ENCODE measurements at regions not wholly inside any gene's neighbourhood (a gene's known extent, or its start where the extent isn't known, plus 50 kb on each side); places are given as distances from the start of the nearest gene placed in this dataset.

DNA sequence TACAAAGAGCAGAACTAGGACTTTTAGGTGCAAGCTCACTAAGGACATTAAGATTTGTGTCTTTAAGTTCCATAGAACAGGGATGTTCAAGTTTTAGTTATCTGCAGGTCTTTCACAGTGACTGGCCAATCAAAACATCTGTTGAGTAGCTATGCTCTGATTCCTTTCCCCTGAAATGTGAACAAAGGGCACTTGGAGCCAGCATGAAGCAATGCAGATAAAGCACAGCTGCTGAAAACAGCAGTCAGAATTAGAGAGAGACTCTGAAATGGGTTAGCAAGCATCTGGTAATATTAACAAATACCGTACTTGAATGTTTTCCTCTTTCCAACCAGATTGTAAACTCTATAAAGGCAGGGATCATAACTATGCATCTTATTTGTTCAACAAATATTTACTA is 276.9 kb downstream of the RAB28 start:
- in situ Hi-C loops (cut with MboI; ENCODE audit: low sequenced_read_pairs, unreplicated experiment), result no loop called here
- TF ChIP-seq, protein P1, sequence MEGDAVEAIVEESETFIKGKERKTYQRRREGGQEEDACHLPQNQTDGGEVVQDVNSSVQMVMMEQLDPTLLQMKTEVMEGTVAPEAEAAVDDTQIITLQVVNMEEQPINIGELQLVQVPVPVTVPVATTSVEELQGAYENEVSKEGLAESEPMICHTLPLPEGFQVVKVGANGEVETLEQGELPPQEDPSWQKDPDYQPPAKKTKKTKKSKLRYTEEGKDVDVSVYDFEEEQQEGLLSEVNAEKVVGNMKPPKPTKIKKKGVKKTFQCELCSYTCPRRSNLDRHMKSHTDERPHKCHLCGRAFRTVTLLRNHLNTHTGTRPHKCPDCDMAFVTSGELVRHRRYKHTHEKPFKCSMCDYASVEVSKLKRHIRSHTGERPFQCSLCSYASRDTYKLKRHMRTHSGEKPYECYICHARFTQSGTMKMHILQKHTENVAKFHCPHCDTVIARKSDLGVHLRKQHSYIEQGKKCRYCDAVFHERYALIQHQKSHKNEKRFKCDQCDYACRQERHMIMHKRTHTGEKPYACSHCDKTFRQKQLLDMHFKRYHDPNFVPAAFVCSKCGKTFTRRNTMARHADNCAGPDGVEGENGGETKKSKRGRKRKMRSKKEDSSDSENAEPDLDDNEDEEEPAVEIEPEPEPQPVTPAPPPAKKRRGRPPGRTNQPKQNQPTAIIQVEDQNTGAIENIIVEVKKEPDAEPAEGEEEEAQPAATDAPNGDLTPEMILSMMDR (IDR thresholded peaks at IDR 0.05; ENCODE audit: borderline replicate concordance, control extremely low read depth, extremely low read depth, insufficient read depth, missing control alignments), result no peak
- DNase-seq (ENCODE audit: low spot score), result no peak

DNA sequence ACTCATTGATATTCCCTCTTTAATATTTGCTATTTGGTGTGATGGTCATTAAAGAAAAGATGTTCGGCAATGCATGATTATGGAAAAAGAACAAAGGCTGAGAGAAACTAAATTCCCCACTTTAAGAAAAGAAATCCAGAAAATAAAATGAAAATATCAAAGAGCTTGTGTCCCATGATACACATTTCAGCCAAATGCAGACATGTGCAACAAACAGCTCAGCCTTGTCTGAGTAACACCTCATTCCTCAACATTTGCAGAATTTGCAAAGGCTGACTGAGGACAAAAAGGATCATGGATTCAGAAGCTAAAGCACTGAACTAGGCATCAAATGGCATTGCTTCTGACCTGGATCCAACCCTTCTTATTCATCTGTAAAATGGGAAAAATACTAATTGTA is 281.0 kb downstream of the RAB28 start:
- DNase-seq (ENCODE audit: low spot score), result no peak
- in situ Hi-C loops (cut with MboI; ENCODE audit: low sequenced_read_pairs, unreplicated experiment), result no loop called here
- TF ChIP-seq, protein P1 (IDR thresholded peaks at IDR 0.05; ENCODE audit: borderline replicate concordance, control extremely low read depth, extremely low read depth, insufficient read depth, missing control alignments), result no peak

DNA sequence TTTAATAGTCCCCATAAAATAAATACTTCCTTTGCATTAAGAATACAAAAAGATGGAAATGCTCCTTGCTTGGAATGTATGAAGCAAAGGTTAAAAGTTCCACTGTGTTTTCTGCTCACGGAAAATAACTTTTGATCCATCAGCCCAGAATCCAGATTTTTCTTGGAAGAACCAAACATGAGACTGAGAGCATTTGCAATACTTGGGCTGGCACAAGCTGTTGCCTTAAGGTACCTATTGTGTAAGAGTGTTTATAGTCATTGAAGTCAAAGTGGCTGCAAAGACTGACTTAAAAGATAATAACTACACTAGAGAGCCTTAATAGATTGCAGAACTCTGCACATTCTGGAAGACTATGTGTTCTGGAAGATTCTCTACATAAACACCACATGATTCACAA is 281.4 kb downstream of the RAB28 start:
- TF ChIP-seq, protein P1 (IDR thresholded peaks at IDR 0.05; ENCODE audit: borderline replicate concordance, control extremely low read depth, extremely low read depth, insufficient read depth, missing control alignments), result no peak
- no peak for DNase-seq (ENCODE audit: low spot score)
- in situ Hi-C loops (cut with MboI; ENCODE audit: low sequenced_read_pairs, unreplicated experiment), result no loop called here

DNA sequence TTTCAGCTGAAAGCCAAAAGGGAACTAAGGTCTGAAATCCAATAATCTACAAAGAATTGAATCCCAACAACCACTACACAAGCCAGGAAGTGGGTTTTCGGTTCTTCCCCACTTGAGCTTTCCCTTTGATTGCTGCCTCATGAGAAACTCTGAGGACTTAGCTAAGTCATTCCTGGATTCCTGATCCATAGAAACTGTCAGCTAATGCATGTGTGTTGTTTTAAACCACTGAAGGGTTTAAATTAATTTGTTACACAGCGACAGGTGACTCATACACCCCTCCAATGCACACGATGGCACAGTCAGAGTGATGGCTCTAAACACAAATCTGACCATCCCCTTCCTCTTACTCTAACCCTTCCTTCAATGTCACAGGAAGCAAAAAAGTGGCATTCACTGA is 282.9 kb downstream of the RAB28 start:
- DNase-seq (ENCODE audit: low spot score), result no peak
- TF ChIP-seq, protein P1 (IDR thresholded peaks at IDR 0.05; ENCODE audit: borderline replicate concordance, control extremely low read depth, extremely low read depth, insufficient read depth, missing control alignments), result no peak
- in situ Hi-C loops (cut with MboI; ENCODE audit: low sequenced_read_pairs, unreplicated experiment), result no loop called here

DNA sequence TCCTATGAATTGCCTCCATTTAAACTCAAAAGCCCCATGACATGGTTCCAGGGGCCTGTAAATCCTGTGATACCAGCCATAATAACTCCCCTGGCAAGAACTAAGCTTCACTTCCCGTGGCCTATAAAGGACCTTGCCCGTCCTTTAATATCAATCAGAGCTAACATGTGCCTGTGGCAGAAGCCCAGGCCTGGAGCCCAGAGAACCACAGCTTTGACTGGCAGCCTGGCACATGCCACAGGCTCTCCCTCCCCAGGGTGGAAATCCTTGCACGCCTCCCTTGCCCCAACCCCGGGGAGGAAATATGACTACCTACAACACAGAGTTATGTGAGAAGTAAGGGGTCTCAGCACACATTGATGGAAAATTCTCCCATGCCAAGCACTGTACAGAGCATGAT is 287.4 kb downstream of the RAB28 start:
- no peak for DNase-seq (ENCODE audit: low spot score)
- in situ Hi-C loops (cut with MboI; ENCODE audit: low sequenced_read_pairs, unreplicated experiment), result no loop called here
- TF ChIP-seq, protein P1 (IDR thresholded peaks at IDR 0.05; ENCODE audit: borderline replicate concordance, control extremely low read depth, extremely low read depth, insufficient read depth, missing control alignments), result no peak

DNA sequence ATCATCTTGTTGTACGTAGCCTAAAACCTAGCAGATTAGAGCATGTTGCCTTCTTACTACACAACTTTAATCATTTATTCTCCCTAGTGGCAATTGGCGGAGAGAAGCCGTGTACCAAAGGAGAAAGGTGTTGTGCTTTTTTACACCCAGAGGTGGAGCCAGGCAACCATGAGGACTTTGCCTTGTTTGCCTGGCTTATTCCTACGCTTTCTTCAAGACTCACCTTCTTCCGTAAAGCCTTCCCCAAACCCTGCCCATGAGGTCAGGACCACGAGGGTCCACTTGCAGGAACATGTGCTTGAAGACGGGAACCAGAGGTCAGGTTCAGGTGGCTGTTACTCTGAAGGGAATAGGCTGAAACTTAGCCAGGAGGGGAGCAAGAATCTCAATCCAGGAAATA is 290.5 kb downstream of the RAB28 start:
- in situ Hi-C loops (cut with MboI; ENCODE audit: low sequenced_read_pairs, unreplicated experiment), result no loop called here
- TF ChIP-seq, protein P1 (IDR thresholded peaks at IDR 0.05; ENCODE audit: borderline replicate concordance, control extremely low read depth, extremely low read depth, insufficient read depth, missing control alignments), result no peak
- no peak for DNase-seq (ENCODE audit: low spot score)

All from GM13976 (cell line).